Heart left ventricle (tissue), 13 donors: ENCODE measurements at regions not wholly inside any gene's neighbourhood (a gene's known extent, or its start where the extent isn't known, plus 50 kb on each side); places are given as distances from the start of the nearest gene placed in this dataset.

ENCODE experiments used
- POLR2A ChIP-seq, 2 donors: fragments of 450-650 bp; IDR thresholded peaks; one replicate each; pipeline ENCODE4 v1.6.1; 2017; ENCODE audit warnings: antibody characterized with exemption in 2 of 2, mild to moderate bottlenecking in 2 of 2, moderate library complexity in 2 of 2
- TF ChIP-seq, protein P1 (sequence below), 12 donors: fragments of 200-600 bp; sonication (generic) in 4 of 12; IDR thresholded peaks; one replicate each; pipeline versions ENCODE4 v1.5.0 to v1.8.0; 2018 to 2022; ENCODE audit warnings: antibody characterized with exemption in 12 of 12, mild to moderate bottlenecking in 5 of 12
- donor health status: ischemic (EF 13 %, LVEDD 7.1; RV severe dilation, severe dysfunction).
- donor health status: DM: no; HTN: yes; CAD: no.
- donor health status: DM: no; HTN: no; CAD: no.
- donor health status: ischemic (EF 25% LVEDD 6.9; RV normal size, moderate dysfunction).
- donor health status: ischemic (EF 25% LVEDD 5.7; RV mildly dilated, moderate dysfunction).
- donor health status: ischemic (EF 35%, LVEDD 5.7; RV mildly dilated, moderate dysfunction).
- donor health status: nonischemic (EF 11% LVEDD 7.7; RV severe dilation, severe dysfunction).
- donor health status: DM: yes; HTN: yes; CAD: no.
- donor health status: PGD.
- donor health status: ischemic (EF 29% LVEDD 5.4; RV normal size, mild dysfunction).
- donor health status: nonischemic (EF 23%, LVEDD 6.1; RV moderate dilation, normal function).

DNA sequence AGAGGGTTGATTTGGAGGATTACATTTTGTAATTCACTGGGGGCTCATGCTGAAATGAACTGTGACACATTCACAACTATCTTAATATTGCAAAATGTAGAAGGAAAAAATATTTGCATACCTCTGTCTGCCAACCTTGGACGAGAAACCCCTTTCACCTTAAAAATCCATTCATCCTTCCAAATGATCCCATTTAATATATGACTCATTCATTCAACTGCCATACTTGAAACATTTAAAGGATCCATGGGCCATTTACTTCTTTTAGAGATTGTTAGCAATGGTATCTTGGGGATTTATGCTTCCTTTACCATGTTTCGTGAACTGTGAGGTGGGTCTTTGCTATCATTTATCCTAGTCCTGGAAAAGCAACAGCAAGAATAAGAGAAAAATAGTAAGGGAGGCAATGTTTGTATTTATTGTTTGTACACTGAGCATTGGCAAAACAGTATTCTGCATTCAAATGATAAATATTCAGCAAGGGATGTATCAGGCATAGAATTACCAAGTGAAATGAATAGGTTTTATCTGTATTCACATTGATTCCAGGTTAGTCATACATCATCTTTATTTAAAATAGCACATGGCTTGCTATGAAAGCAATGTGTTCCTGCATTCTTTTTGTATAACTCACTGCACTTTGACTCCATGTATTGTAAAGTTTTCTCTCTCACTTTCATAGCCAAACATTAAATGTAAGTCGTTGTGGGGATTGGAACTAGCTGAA, 378.1 kb downstream of the NSUN3 start:
- TF ChIP-seq, protein P1, sequence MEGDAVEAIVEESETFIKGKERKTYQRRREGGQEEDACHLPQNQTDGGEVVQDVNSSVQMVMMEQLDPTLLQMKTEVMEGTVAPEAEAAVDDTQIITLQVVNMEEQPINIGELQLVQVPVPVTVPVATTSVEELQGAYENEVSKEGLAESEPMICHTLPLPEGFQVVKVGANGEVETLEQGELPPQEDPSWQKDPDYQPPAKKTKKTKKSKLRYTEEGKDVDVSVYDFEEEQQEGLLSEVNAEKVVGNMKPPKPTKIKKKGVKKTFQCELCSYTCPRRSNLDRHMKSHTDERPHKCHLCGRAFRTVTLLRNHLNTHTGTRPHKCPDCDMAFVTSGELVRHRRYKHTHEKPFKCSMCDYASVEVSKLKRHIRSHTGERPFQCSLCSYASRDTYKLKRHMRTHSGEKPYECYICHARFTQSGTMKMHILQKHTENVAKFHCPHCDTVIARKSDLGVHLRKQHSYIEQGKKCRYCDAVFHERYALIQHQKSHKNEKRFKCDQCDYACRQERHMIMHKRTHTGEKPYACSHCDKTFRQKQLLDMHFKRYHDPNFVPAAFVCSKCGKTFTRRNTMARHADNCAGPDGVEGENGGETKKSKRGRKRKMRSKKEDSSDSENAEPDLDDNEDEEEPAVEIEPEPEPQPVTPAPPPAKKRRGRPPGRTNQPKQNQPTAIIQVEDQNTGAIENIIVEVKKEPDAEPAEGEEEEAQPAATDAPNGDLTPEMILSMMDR (IDR thresholded peaks at IDR 0.05) = no peak
- TF ChIP-seq POLR2A (IDR thresholded peaks at IDR 0.05) = no peak
